ACC112 (cell line): ENCODE measurements at regions not wholly inside any gene's neighbourhood (a gene's known extent, or its start where the extent isn't known, plus 50 kb on each side); places are given as distances from the start of the nearest gene placed in this dataset.

Experiments used
- H2AFZ ChIP-seq: fragments of 200-600 bp; sonication (generic); one replicate; pipeline ENCODE4 v1.6.0; 2017; ENCODE audit warnings: antibody characterized with exemption, low read length; ENCODE audit not compliant: unreplicated experiment
- H3K27ac ChIP-seq: fragments of 200-600 bp; sonication (generic); 2 replicates; pipeline ENCODE4 v1.5.1; 2014; ENCODE audit warnings: low read depth, mild to moderate bottlenecking, antibody characterized with exemption, low read length, moderate library complexity
- H3K27me3 ChIP-seq: fragments of 200-600 bp; sonication (generic); 2 replicates; pipeline ENCODE4 v1.6.1; 2014; ENCODE audit warnings: mild to moderate bottlenecking, antibody characterized with exemption, low read length, moderate library complexity, mixed read lengths; ENCODE audit not compliant: insufficient read depth
- H3K36me3 ChIP-seq: fragments of 200-600 bp; sonication (generic); 2 replicates; pipeline ENCODE4 v1.6.1; 2016; ENCODE audit warnings: mild to moderate bottlenecking, antibody characterized with exemption, low read length, moderate library complexity, mixed read lengths; ENCODE audit not compliant: insufficient read depth
- H3K4me1 ChIP-seq: fragments of 200-600 bp; sonication (generic); one replicate; pipeline ENCODE4 v1.6.1; 2016; ENCODE audit warnings: low read length, mixed read lengths; ENCODE audit not compliant: insufficient read depth, unreplicated experiment, control insufficient read depth
- H3K4me3 ChIP-seq: fragments of 200-600 bp; sonication (generic); 2 replicates; pipeline ENCODE4 v1.5.1; 2014; ENCODE audit warnings: mild to moderate bottlenecking, low read depth, low read length
- H3K79me2 ChIP-seq: fragments of 200-600 bp; sonication (generic); one replicate; pipeline ENCODE4 v1.6.0; 2016; ENCODE audit warnings: low read length; ENCODE audit not compliant: control insufficient read depth, unreplicated experiment, insufficient read depth

DNA sequence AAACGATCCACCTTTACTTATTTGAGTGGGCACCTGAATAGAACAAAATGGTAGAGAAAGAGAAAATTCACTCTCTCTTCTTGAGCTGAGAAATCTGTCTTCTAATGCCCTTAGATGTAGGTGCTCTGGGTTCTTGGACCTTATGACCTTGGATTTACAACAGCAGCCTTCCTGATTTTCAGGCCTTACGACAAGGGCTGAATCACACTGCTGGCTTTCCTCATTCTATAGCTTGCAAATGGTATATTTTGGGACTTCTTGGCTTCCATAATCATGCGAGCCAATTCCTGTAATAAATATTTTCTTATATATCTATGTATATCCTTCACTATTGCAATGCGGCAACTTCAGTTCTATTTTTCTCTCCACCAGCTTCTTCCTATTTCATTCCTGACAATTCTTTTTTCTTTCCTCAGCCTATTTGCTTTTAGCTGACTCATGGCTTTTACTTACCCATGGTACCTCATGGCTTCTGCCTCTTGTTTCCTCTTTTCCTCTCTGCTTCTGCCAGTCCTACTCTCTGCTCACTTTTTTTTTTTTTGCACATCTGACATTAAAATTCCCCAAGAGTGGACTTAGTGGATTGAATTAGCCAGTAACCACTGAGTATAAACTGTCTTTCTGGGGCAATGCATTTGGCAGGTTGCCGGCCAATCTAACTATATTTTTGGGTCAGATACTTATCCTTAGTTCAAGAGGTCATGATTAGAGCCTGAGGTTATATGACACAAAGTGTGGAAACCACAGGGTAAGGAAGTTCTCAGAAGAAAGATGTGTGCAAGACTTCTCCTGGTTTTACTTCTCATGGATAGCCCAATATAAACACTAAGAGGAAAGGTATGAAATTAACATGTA is 359.5 kb downstream of the TMEM135 start:
- H3K36me3 ChIP-seq: no peaks in the 10 kb centered on the region

DNA sequence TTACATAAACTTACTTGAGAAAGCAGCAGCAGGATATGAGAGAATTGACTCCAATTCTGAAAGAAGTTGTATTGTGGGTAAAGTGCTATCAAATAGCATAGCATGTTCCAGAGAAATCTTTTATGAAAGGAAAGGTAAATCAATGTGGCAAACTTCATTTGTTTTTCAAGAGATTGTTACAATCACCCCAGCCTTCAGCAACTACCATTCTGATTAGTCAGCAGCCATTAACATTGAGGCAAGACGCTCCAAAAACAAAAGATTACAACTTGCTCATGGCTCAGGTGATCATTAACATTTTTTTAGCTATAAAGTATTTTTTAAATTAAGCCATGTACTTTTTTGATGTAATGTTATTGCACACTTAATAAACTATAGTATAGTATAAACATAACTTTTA is 357.2 kb downstream of the TMEM135 start:
- H3K36me3 ChIP-seq: no peaks in the 10 kb centered on the region
- H3K27me3 ChIP-seq: no peaks in the 10 kb centered on the region
- no peak overlapping the region for H3K4me3 ChIP-seq
- H2AFZ ChIP-seq: no peak overlapping the region
- no peaks in the 10 kb centered on the region for H3K79me2 ChIP-seq
- no peaks in the 10 kb centered on the region for H3K4me1 ChIP-seq
- no peak overlapping the region for H3K27ac ChIP-seq

More for the DNA sequence above, 359.5 kb downstream of the TMEM135 start:
- H3K4me3 ChIP-seq: no peak overlapping the region
- no peak overlapping the region for H2AFZ ChIP-seq
- no peak overlapping the region for H3K27ac ChIP-seq
- H3K27me3 ChIP-seq: no peaks in the 10 kb centered on the region
- no peaks in the 10 kb centered on the region for H3K4me1 ChIP-seq
- no peaks in the 10 kb centered on the region for H3K79me2 ChIP-seq

DNA sequence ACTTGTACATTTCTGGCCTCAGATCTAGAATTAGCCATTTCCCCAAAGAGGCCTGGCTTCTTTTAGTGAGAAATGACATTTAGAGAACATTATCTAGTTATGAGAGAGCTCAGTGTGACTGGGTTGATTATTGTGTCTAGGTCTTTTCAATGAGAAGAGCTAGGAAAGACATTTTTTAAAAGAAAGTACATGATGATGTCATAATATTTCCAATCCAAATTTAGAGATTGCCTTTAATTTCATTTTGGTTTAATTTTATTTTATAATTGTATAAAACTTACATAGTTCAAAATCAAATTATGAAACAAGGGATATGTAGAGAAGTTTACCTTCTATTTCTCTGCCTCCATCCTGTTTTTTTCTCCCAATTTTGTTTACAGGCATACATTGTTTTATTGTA is 354.9 kb downstream of the TMEM135 start:
- Histone ChIP-seq H3K27ac (no peak overlapping the region), H3K79me2 (no peaks in the 10 kb centered on the region), H2AFZ (no peak overlapping the region), H3K36me3 (no peaks in the 10 kb centered on the region), H3K4me3 (no peak overlapping the region), H3K27me3 (no peaks in the 10 kb centered on the region), H3K4me1 (no peaks in the 10 kb centered on the region)

DNA sequence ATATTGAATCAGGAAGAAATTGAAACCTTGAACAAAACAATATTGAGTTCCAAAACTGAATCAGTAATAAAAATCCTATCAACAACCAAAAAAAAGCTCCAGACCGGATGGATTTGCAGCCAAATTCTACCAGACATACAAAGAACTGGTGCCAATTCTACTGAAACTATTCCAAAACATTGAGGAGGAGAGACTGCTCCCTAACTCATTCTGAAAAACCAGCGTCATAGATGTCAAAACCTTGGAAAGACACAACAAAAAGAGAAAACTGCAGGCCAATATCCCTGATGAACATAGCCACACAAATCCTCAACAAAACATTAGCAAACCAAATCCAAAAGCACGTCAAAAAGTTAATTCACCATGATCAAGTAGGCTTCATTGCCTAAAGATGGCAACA is 353.8 kb downstream of the TMEM135 start:
- H3K27me3 ChIP-seq: no peaks in the 10 kb centered on the region
- no peak overlapping the region for H3K27ac ChIP-seq
- H3K36me3 ChIP-seq: no peaks in the 10 kb centered on the region
- H3K4me1 ChIP-seq: no peaks in the 10 kb centered on the region
- H2AFZ ChIP-seq: no peak overlapping the region
- H3K79me2 ChIP-seq: no peaks in the 10 kb centered on the region
- H3K4me3 ChIP-seq: no peak overlapping the region

DNA sequence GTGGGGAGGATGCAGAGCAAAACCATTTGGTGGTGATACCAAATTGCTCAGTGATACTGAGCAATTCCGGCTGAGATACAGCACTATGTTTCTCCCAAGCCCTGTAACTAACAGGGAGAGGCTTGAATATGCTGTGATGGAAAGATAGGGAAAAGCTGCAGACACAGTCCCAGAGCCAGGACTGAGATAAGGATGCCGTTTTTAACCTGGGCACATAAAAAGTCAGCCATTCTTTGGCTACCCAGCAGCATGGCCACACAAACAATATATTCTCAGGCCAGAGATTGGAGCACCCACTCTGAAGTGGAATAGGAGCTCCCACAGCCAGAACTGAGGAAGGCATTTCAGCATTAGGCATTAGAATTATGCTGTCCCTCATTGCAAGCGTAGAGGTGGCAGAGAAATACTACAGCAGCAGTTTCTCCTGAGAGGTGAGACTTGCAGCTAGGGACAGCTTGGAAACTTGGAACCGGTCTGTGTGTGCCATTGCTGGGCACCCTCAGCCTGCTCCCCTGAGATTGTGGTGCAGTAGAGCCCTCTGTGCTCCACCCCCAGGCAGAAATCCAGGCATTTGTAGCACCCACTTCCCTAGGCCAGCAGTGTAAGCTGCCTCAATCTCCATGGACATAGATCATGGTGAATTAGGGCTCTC is 346.5 kb downstream of the TMEM135 start:
- no peaks in the 10 kb centered on the region for H3K36me3 ChIP-seq
- H3K27ac ChIP-seq: no peak overlapping the region
- H3K4me1 ChIP-seq: no peaks in the 10 kb centered on the region
- H3K4me3 ChIP-seq: no peak overlapping the region
- no peaks in the 10 kb centered on the region for H3K79me2 ChIP-seq
- H3K27me3 ChIP-seq: no peaks in the 10 kb centered on the region
- H2AFZ ChIP-seq: no peak overlapping the region

DNA sequence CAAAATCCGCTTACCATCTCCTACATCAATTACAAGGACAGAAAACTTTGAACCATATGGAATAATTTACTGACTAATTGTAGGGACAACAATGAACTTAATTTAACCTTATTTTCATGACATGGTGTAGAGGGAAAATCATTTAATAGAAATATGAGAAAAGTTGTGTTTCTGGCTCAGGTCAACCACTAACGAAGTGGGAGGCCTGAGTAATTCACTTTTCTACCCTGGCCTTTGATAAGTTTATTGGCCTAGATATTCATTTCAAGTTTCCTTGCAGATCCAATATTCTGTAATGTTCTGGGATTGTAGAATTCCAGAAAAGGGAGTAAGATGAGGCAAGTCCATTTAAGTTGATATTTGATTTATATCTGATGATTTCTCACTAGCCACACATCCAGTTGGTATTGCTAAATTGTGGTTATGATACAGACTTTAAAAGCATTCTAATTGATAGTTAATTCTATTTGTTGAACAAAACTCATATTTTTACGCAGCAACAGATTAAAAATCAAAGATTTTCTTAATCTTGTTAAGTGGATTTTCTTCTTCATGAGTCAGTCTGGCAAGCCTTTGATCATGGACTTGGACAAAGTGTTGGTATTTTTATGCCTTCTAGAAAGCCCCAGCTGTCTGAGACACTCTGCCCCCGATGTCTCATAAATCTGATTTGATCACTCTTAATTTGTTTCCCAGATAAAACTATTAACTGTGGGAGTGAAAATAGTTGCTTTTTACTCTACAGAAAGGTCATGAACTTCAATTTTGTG is 336.5 kb downstream of the TMEM135 start:
- Histone ChIP-seq H3K27ac (no peak overlapping the region), H3K4me3 (no peak overlapping the region), H3K4me1 (peaks cover 6% of the 10 kb centered on the region), H3K27me3 (0 out of 2 replicates have a peak, but pooled peaks cover 3% of the 10 kb centered on the region), H3K36me3 (no peaks in the 10 kb centered on the region), H3K79me2 (no peaks in the 10 kb centered on the region), H2AFZ (no peak overlapping the region)
